ENCODE measurements at regions not wholly inside any gene's neighbourhood (a gene's known extent, or its start where the extent isn't known, plus 50 kb on each side); places are given as distances from the start of the nearest gene placed in this dataset.

DNA sequence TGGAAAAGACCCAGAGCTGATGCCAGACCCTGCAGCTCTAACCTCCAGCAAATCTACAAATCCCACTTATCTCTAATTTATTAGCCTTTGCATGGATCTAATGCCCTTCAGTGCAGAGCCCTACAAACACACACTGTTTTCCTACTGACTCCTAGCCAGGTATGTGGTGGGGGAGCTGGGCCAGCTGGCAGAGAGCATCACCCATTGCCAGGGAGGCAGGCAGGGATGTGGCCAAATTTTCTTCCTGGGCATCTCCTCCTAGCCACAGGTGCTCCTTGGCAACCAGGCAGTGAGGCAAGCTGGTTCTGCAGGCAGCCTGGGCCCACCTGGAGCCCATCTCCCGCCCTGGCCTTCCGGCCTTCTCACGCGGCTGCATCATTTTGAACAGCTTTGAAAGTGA, 55.9 kb upstream of the EMX2 start:
- TF ChIP-seq MTA1 (IDR thresholded peaks at IDR 0.05; ENCODE audit: borderline replicate concordance) (no peak), EP300 (IDR thresholded peaks at IDR 0.05; ENCODE audit: low read length) (no peak), HCFC1 (IDR thresholded peaks at IDR 0.05; ENCODE audit: low read depth, low read length) (no peak), FOS (IDR thresholded peaks at IDR 0.05; ENCODE audit: extremely low read depth, insufficient read length) (no peak), NFYB (IDR thresholded peaks at IDR 0.05; ENCODE audit: extremely low read depth, insufficient read length) (no peak), SMAD1 (IDR thresholded peaks at IDR 0.05; ENCODE audit: low read depth, low read length, partially characterized antibody) (no peak)
- TF ChIP-seq, protein P1, sequence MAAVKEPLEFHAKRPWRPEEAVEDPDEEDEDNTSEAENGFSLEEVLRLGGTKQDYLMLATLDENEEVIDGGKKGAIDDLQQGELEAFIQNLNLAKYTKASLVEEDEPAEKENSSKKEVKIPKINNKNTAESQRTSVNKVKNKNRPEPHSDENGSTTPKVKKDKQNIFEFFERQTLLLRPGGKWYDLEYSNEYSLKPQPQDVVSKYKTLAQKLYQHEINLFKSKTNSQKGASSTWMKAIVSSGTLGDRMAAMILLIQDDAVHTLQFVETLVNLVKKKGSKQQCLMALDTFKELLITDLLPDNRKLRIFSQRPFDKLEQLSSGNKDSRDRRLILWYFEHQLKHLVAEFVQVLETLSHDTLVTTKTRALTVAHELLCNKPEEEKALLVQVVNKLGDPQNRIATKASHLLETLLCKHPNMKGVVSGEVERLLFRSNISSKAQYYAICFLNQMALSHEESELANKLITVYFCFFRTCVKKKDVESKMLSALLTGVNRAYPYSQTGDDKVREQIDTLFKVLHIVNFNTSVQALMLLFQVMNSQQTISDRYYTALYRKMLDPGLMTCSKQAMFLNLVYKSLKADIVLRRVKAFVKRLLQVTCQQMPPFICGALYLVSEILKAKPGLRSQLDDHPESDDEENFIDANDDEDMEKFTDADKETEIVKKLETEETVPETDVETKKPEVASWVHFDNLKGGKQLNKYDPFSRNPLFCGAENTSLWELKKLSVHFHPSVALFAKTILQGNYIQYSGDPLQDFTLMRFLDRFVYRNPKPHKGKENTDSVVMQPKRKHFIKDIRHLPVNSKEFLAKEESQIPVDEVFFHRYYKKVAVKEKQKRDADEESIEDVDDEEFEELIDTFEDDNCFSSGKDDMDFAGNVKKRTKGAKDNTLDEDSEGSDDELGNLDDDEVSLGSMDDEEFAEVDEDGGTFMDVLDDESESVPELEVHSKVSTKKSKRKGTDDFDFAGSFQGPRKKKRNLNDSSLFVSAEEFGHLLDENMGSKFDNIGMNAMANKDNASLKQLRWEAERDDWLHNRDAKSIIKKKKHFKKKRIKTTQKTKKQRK (IDR thresholded peaks at IDR 0.05; ENCODE audit: borderline replicate concordance, low read depth, low read length) = no peak

Data from K562 (cell line).